ENCODE measurements at regions not wholly inside any gene's neighbourhood (a gene's known extent, or its start where the extent isn't known, plus 50 kb on each side); places are given as distances from the start of the nearest gene placed in this dataset.

- DNase-seq (ENCODE audit: low read depth), result no peak
Measured at GRCh38 chr17:71710816-71711215, 410.0 kb upstream of the SOX9 start.

- no peak for DNase-seq (ENCODE audit: low read depth)
Measured at GRCh38 chr17:71713846-71714245, 407.0 kb upstream of the SOX9 start.

GRCh38 chr17:71724339-71724738 is 396.5 kb upstream of the SOX9 start:
- DNase-seq (ENCODE audit: low read depth), result no peak

- DNase-seq (ENCODE audit: low read depth), result no peak
Measured at GRCh38 chr17:71725811-71726210, 395.0 kb upstream of the SOX9 start.

GRCh38 chr17:71726341-71726740 is 394.5 kb upstream of the SOX9 start:
- DNase-seq (ENCODE audit: low read depth), result no peak

GRCh38 chr17:71727292-71727691 is 393.5 kb upstream of the SOX9 start:
- no peak for DNase-seq (ENCODE audit: low read depth)

GRCh38 chr17:71727723-71728122 is 393.1 kb upstream of the SOX9 start:
- no peak for DNase-seq (ENCODE audit: low read depth)

- DNase-seq (ENCODE audit: low read depth), result no peak
Measured at GRCh38 chr17:71730871-71731270, 389.9 kb upstream of the SOX9 start.

- no peak for DNase-seq (ENCODE audit: low read depth)
Measured at GRCh38 chr17:71735893-71736292, 384.9 kb upstream of the SOX9 start.

- no peak for DNase-seq (ENCODE audit: low read depth)
Measured at GRCh38 chr17:71740866-71741265, 380.0 kb upstream of the SOX9 start.

GRCh38 chr17:71741836-71742235 is 379.0 kb upstream of the SOX9 start:
- no peak for DNase-seq (ENCODE audit: low read depth)

GRCh38 chr17:71748872-71749271 is 371.9 kb upstream of the SOX9 start:
- DNase-seq (ENCODE audit: low read depth), result no peak

GRCh38 chr17:71753070-71753469 is 367.8 kb upstream of the SOX9 start:
- no peak for DNase-seq (ENCODE audit: low read depth)

- DNase-seq (ENCODE audit: low read depth), result no peak
Measured at GRCh38 chr17:71757156-71757555, 363.7 kb upstream of the SOX9 start.

GRCh38 chr17:71757956-71758355 is 362.9 kb upstream of the SOX9 start:
- no peak for DNase-seq (ENCODE audit: low read depth)

- DNase-seq (ENCODE audit: low read depth), result no peak
Measured at GRCh38 chr17:71759422-71760060, 361.3 kb upstream of the SOX9 start.

GRCh38 chr17:71760062-71760720 is 360.6 kb upstream of the SOX9 start:
- no peak for DNase-seq (ENCODE audit: low read depth)

- no peak for DNase-seq (ENCODE audit: low read depth)
Measured at GRCh38 chr17:71762526-71762925, 358.3 kb upstream of the SOX9 start.

GRCh38 chr17:71764505-71764904 is 356.3 kb upstream of the SOX9 start:
- DNase-seq (ENCODE audit: low read depth), result no peak

- no peak for DNase-seq (ENCODE audit: low read depth)
Measured at GRCh38 chr17:71765437-71765836, 355.4 kb upstream of the SOX9 start.

- no peak for DNase-seq (ENCODE audit: low read depth)
Measured at GRCh38 chr17:71769850-71770249, 351.0 kb upstream of the SOX9 start.

GRCh38 chr17:71777048-71777640 is 343.7 kb upstream of the SOX9 start:
- no peak for DNase-seq (ENCODE audit: low read depth)

GRCh38 chr17:71779482-71779881 is 341.3 kb upstream of the SOX9 start:
- DNase-seq (ENCODE audit: low read depth), result no peak

GRCh38 chr17:71780596-71780995 is 340.2 kb upstream of the SOX9 start:
- no peak for DNase-seq (ENCODE audit: low read depth)
